ENCODE measurements at regions not wholly inside any gene's neighbourhood (a gene's known extent, or its start where the extent isn't known, plus 50 kb on each side); places are given as distances from the start of the nearest gene placed in this dataset.

DNA sequence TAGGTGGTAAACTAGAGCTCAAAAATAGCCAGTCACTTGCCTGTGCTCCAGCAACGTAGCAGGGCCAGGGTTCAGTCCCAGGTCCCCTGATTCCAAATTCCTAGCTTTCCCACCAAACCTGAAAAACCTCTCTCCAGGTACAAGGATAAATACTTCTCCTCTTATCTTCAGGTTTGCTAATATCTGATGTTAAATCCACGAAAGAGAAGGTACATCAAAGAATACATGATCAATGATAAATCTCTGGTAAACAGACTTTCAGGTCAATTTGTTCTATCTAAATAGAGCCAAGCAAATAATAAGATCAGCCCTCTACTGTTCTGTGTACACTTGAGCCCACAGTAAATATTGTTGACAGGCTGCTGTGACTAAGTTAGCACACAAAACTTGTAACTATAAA lies 52.1 kb upstream of the AKT3 start (continued):
- TF ChIP-seq SAP30 (IDR thresholded peaks at IDR 0.05; ENCODE audit: insufficient read depth, insufficient replicate concordance, low read length) (no peak), KDM5A (IDR thresholded peaks at IDR 0.05; ENCODE audit: low read length) (no peak), SP1 (IDR thresholded peaks at IDR 0.05; ENCODE audit: low read depth, low read length) (no peak), NRF1 (IDR thresholded peaks at IDR 0.05; ENCODE audit: low read depth, low read length) (no peak), EP300 (IDR thresholded peaks at IDR 0.05; ENCODE audit: borderline replicate concordance in 1 of 2, low read depth in 2 of 2, low read length in 2 of 2) (no peak), TBP (IDR thresholded peaks at IDR 0.05; ENCODE audit: low read depth, low read length) (no peak), POLR2A (IDR thresholded peaks at IDR 0.05; ENCODE audit: control extremely low read depth in 1 of 2, low read depth in 2 of 2, low read length in 2 of 2) (no peak), PHF8 (conservative IDR thresholded peaks at IDR 0.05; ENCODE audit: low read depth, low read length) (no peak)

Measured in H1 (cell line).